Mucosa of descending colon (tissue), 3 donors: ENCODE measurements at regions not wholly inside any gene's neighbourhood (a gene's known extent, or its start where the extent isn't known, plus 50 kb on each side); places are given as distances from the start of the nearest gene placed in this dataset.

ENCODE experiments used
- ATAC-seq: fragments of 200-7000 bp; cut with Tn5 transposase; one replicate; pipeline ENCODE4 v1.9.1; 2020; ENCODE audit warnings: mild to moderate bottlenecking, moderate library complexity
- DNase-seq, 3 donors: peaks; one replicate each; pipeline ENCODE4 v3.0.0-alpha.2; 2020
- H3K36me3 ChIP-seq: fragments of 200-600 bp; one replicate; pipeline ENCODE4 v1.8.0; 2021; ENCODE audit warnings: low read depth, mild to moderate bottlenecking
- H3K4me1 ChIP-seq: fragments of 200-600 bp; one replicate; pipeline ENCODE4 v1.8.0; 2021; ENCODE audit warnings: low read depth, mild to moderate bottlenecking
- H3K4me3 ChIP-seq: fragments of 200-600 bp; one replicate; pipeline ENCODE4 v1.8.0; 2021; ENCODE audit warnings: mild to moderate bottlenecking
- H3K9me3 ChIP-seq: fragments of 200-600 bp; one replicate; pipeline ENCODE4 v1.8.0; 2021; ENCODE audit warnings: mild to moderate bottlenecking
- intact Hi-C, 2 donors: fragments of 100-400 bp; cut with DNase I in 1 of 2; cut with micrococcal nuclease in 1 of 2; formaldehyde crosslinking; loops; one replicate each; pipeline versions ENCODE4 v1.11.0 to v1.11.1; 2022; cut with DNase I, micrococcal nuclease
- TF ChIP-seq, protein P1 (sequence below): fragments of 200-600 bp; IDR thresholded peaks from one replicate; pipeline ENCODE4 v1.8.0; 2022; ENCODE audit warnings: antibody characterized with exemption, mild to moderate bottlenecking
- donor health status: DM: no; HTN: no; CAD: no; lungs with moderate emphysema.
- donor health status: DM: no; HTN: no; CAD: no.
- donor health status: DM: no; HTN: yes; CAD: no.

DNA sequence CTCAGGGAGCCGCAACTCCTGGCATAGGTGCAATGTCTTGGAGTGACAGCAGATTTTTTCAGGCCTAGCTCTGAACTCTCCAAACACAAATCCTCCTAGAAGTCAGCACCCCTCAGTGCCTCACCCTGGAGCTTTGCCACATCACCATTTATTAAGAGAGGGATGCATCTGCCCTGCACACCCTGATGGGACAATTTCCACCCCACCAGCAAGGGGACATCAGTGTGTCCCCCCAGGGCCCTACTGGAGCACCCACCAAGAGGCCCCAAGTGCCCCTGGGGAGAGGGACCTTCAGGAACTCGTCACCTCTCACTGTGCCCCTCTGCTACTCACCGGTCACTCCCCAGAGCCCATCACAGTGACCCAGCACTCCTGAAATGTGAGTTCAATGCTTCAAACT, 144.7 kb downstream of the NDUFA10 start:
- intact Hi-C loops = no loop called here

DNA sequence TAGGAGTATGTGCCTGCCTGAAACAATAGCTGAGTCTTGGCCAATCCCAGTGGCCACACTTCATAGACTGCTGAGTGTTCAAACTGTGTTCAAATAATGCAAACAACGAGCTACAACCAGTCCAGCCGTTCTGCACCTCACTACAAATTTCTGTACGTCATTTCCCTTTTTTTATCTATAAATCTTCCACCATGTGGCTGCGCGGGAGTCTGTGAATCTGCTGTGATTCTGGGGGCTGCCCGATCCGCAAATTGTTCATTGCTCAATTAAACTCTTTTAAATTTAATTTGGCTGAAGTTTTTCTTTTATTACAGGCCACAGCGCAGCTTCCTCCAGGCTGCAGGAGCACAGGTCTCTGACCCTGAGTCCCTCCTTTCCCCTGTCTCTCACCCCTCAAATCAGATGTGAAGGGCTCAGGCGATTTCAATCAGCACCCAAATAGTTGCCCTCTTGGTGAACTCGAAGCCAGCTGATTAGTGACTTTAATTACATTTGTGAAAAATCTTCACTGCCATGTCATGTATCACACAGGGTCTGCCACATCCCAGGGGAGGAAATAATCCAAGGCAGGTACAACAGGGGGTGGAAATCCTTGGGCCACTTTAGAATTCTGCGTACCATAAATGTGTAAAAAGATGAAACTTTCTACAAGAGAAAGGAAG, 145.6 kb downstream of the NDUFA10 start:
- H3K4me3 ChIP-seq = no peak overlapping the region
- intact Hi-C loops = no loop called here
- no peak for DNase-seq
- peaks cover 7% of the 10 kb centered on the region for H3K9me3 ChIP-seq
- no peak for ATAC-seq
- TF ChIP-seq, protein P1, sequence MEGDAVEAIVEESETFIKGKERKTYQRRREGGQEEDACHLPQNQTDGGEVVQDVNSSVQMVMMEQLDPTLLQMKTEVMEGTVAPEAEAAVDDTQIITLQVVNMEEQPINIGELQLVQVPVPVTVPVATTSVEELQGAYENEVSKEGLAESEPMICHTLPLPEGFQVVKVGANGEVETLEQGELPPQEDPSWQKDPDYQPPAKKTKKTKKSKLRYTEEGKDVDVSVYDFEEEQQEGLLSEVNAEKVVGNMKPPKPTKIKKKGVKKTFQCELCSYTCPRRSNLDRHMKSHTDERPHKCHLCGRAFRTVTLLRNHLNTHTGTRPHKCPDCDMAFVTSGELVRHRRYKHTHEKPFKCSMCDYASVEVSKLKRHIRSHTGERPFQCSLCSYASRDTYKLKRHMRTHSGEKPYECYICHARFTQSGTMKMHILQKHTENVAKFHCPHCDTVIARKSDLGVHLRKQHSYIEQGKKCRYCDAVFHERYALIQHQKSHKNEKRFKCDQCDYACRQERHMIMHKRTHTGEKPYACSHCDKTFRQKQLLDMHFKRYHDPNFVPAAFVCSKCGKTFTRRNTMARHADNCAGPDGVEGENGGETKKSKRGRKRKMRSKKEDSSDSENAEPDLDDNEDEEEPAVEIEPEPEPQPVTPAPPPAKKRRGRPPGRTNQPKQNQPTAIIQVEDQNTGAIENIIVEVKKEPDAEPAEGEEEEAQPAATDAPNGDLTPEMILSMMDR = no peak
- no peaks in the 10 kb centered on the region for H3K36me3 ChIP-seq
- no peaks in the 10 kb centered on the region for H3K4me1 ChIP-seq

More for the DNA sequence above, 144.7 kb downstream of the NDUFA10 start:
- H3K9me3 ChIP-seq = peaks cover 15% of the 10 kb centered on the region
- no peaks in the 10 kb centered on the region for H3K36me3 ChIP-seq
- no peak for DNase-seq
- no peak for ATAC-seq
- TF ChIP-seq, protein P1 = no peak
- no peaks in the 10 kb centered on the region for H3K4me1 ChIP-seq
- H3K4me3 ChIP-seq = no peak overlapping the region

DNA sequence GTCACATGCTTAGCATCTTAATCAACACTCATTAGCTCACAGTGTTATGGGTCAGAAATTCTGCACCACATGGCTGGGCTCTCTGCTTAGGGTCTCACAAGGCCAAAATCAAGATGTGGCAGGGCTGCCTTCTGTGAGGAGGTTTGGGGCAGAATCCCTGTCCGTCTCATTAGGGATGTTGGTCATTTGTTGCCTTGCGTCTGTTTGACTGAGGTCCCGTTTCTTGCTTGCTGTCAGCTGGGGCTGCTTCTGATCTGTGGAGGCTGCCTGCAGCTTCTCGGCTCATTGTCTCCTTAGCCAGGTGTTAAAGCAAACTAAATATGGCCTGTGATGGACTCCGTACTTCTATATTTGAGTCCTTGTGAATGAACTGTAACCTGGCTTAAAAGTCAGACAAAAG, 146.5 kb downstream of the NDUFA10 start:
- DNase-seq (no peak), ATAC-seq (no peak)
- H3K4me1 ChIP-seq = no peaks in the 10 kb centered on the region
- H3K9me3 ChIP-seq = no peaks in the 10 kb centered on the region
- intact Hi-C loops = no loop called here
- TF ChIP-seq, protein P1 = no peak
- no peak overlapping the region for H3K4me3 ChIP-seq
- H3K36me3 ChIP-seq = no peaks in the 10 kb centered on the region

DNA sequence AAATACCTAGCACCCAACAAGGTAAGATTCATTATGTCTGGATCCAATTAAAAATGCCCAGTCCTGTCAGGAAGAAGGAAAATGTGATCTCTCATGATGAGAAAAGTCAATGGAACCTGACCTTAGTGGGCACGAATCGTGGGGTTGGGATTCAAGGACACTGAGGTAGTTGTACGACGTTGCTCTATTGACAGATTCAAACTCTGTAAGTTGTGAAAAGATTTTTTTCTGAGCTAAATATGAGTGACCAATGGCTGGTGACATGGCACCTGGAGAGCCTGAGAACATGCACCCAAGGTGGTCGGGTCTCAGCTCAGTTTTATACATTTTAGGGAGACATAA, 148.2 kb downstream of the NDUFA10 start:
- DNase-seq = no peak
- TF ChIP-seq, protein P1 = no peak
- no peak for ATAC-seq
- Histone ChIP-seq H3K36me3 (no peaks in the 10 kb centered on the region), H3K4me3 (no peak overlapping the region), H3K4me1 (no peaks in the 10 kb centered on the region), H3K9me3 (no peaks in the 10 kb centered on the region)
- intact Hi-C loops = no loop called here

DNA sequence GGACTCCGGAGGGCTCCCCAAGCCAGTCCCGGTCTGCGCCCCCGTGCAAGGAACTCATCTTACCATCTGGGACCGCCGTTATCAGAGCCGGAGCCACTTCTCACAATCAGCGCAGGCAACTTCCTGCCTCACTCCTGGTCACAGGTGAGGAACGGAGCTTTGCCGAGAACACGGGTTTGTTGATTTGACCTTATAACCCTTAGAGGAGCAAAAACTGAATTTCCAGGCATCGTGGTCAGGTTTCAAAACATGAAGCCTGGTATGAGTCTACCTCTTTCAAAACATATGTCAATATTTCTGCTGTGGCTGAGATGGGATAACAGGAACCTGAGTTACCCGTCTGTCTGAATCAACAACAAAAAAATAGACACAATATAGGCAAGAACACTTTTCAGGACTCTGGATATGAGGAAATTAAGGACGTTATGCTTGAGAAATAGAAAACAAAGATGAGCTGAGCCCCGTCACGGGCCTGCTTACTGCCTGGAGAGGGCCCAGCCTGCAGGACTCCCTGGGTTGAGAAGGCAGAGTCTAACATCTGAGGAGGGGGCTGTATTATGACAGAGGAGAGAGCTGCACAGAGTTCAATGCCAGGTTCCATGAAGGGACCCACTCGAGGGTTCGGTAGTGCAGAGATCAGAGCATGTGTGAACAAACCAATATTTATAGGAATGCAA, 148.7 kb downstream of the NDUFA10 start:
- H3K9me3 ChIP-seq = no peaks in the 10 kb centered on the region
- H3K36me3 ChIP-seq = no peaks in the 10 kb centered on the region
- no peak for DNase-seq
- intact Hi-C loops = no loop called here
- no peaks in the 10 kb centered on the region for H3K4me1 ChIP-seq
- TF ChIP-seq, protein P1 = no peak
- ATAC-seq = no peak
- no peak overlapping the region for H3K4me3 ChIP-seq
